Cardiac fibroblast (primary cell): ENCODE measurements at regions not wholly inside any gene's neighbourhood (a gene's known extent, or its start where the extent isn't known, plus 50 kb on each side); places are given as distances from the start of the nearest gene placed in this dataset.
"Not testable (repeated sequence)": the region's sequence is repeated elsewhere in the genome, so short reads cannot be mapped to it uniquely, and the experiment has no call there.

Experiments
- DNase-seq, 2 donors: peaks; one replicate each; pipeline versions ENCODE4 v3.0.0 to v3.0.0-alpha.2; 2010; ENCODE audit warnings: low read depth in 2 of 2
- H3K4me3 ChIP-seq, 2 donors: replicated peaks in 1 of 2; 1 replicate in 1 of 2; 2 replicates in 1 of 2; pipeline ENCODE4 v1.5.1; 2011; ENCODE audit warnings: low read depth in 2 of 2, low read length in 2 of 2, mild to moderate bottlenecking in 2 of 2, moderate library complexity in 1 of 2
- CTCF ChIP-seq: IDR thresholded peaks from one replicate; pipeline ENCODE4 v1.5.1; 2011; ENCODE audit warnings: low read depth, mild to moderate bottlenecking, low read length, inconsistent platforms

GRCh38 chr22:47406180-47406834, 643.9 kb downstream of the TBC1D22A start:
- no peak for DNase-seq
- no peak for TF ChIP-seq CTCF
- no peak overlapping the region for H3K4me3 ChIP-seq

GRCh38 chr22:47405222-47405621, 642.8 kb downstream of the TBC1D22A start:
- DNase-seq, H3K4me3 ChIP-seq: not testable (repeated sequence)

- no peak for DNase-seq
- H3K4me3 ChIP-seq: no peak overlapping the region
- no peak for TF ChIP-seq CTCF
These were observed 640.6 kb downstream of the TBC1D22A start for GRCh38 chr22:47402876-47403525.

GRCh38 chr22:47401976-47402770, 639.7 kb downstream of the TBC1D22A start:
- TF ChIP-seq CTCF: no peak
- no peak overlapping the region for H3K4me3 ChIP-seq
- DNase-seq: peak in 1 of 2 donors; percentile 14

- TF ChIP-seq CTCF: no peak
- no peak for DNase-seq
- no peak overlapping the region for H3K4me3 ChIP-seq
These were observed 639.1 kb downstream of the TBC1D22A start for GRCh38 chr22:47401592-47401898.

DNA sequence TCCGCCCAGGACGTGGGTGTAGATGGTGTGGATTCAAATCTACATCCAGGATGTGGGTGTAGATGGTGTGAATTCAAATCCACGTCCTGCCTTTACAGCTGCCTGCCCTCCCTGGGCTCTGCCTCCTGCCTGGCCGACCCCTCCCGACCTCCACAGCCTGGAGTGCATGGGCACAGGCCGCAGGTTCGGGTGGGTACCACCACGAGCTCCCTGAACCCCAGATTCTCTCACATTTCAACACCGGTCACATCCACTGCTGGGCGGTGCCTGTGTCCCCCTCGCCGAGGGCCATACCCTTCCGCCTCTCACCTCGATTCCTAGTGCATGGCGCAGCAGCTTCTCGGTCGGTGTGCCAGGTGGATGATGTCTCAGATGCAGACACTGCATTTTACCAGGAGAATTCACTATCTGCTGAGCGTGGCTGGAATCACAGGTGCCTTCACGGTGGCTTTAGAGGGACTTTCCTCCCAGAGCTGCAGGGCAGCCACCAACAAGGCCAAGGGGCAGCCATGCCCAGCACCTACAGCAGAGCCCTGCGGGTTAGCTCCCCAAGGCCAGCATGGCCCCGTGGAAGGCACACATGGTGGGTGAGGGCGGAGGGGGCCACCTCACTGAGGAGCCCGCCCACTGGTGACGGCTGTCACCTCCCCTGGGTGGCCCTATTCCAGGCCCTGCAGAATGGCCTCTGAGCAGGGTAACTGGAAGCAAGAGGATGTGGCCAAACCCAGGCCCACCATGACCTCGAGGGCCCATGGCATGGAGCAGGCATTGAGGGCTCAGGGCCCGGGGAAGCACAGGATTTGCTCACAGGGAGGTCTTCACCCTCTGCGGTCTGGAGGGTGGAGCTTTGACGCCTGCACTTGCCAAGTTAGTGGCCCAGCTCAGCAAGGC, 638.5 kb downstream of the TBC1D22A start:
- H3K4me3 ChIP-seq: no peak overlapping the region
- no peak for DNase-seq
- TF ChIP-seq CTCF: no peak

DNA sequence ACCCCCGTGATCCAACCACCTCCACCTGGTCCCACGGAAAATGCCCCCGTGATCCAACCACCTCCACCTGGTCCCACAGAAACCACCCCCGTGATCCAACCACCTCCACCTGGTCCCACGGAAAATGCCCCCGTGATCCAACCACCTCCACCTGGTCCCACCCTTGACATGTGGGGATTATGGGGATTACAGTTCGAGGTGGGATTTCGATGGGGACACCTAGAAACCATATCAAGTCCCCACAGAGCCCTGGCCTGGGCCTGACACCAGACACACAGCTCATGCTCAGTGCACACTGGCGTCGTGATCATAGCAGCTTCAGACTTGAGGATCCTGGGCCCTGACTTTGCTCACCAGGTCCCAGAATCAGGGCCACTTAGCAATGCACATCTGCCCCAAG, 637.7 kb downstream of the TBC1D22A start:
- H3K4me3 ChIP-seq: not testable (repeated sequence)

More for the DNA sequence above, 637.7 kb downstream of the TBC1D22A start:
- not testable (repeated sequence) for DNase-seq
